ENCODE measurements at regions not wholly inside any gene's neighbourhood (a gene's known extent, or its start where the extent isn't known, plus 50 kb on each side); places are given as distances from the start of the nearest gene placed in this dataset.

DNA sequence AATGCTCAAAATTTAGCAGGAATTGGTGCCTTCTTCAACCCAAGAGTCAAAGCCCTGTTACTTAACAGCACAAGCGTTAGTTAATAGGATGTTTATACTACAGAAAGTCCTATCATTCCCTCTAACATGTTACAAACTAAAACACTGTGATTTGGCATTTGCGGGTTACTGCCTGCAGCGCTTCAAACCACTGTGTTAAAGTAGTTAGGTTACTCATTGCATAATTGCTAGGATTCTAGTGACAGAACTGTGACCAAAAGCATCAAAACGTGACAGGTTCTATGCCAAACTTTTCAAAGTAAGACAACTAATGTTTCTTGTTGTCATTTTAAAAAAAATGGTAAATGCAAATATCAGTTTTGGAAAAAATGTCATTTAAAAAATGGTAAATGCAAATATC lies 442.8 kb upstream of the ZFP42 start:
- H3K4me1 ChIP-seq (ENCODE audit: insufficient read depth, low read length) = peaks cover 4% of the 10 kb centered on the region
- H4K20me1 ChIP-seq (ENCODE audit: insufficient read depth, low read length) = no peaks in the 10 kb centered on the region
- no peak for DNase-seq (ENCODE audit: insufficient read length, low spot score, missing footprints)
- TF ChIP-seq, protein P1, sequence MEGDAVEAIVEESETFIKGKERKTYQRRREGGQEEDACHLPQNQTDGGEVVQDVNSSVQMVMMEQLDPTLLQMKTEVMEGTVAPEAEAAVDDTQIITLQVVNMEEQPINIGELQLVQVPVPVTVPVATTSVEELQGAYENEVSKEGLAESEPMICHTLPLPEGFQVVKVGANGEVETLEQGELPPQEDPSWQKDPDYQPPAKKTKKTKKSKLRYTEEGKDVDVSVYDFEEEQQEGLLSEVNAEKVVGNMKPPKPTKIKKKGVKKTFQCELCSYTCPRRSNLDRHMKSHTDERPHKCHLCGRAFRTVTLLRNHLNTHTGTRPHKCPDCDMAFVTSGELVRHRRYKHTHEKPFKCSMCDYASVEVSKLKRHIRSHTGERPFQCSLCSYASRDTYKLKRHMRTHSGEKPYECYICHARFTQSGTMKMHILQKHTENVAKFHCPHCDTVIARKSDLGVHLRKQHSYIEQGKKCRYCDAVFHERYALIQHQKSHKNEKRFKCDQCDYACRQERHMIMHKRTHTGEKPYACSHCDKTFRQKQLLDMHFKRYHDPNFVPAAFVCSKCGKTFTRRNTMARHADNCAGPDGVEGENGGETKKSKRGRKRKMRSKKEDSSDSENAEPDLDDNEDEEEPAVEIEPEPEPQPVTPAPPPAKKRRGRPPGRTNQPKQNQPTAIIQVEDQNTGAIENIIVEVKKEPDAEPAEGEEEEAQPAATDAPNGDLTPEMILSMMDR (IDR thresholded peaks at IDR 0.05; ENCODE audit: extremely low read depth, low read depth, low read length) = no peak
- H3K4me3 ChIP-seq (ENCODE audit: insufficient read depth, low read length) = no peak overlapping the region
- peak overlapping the region; percentile 47 for H2AFZ ChIP-seq (ENCODE audit: low read length)
- no peaks in the 10 kb centered on the region for H3K79me2 ChIP-seq (ENCODE audit: insufficient read depth, low read length)
- no peaks in the 10 kb centered on the region for H3K9me3 ChIP-seq (ENCODE audit: low read depth, low read length)
- no peak overlapping the region for H3K4me2 ChIP-seq (ENCODE audit: insufficient read depth, low read length)
- H3K27me3 ChIP-seq (ENCODE audit: insufficient read depth, low read length) = no peaks in the 10 kb centered on the region
- no peaks in the 10 kb centered on the region for H3K36me3 ChIP-seq (ENCODE audit: insufficient read depth, low read length)
- no peak overlapping the region for H3K27ac ChIP-seq (ENCODE audit: low read depth, low read length)

DNA sequence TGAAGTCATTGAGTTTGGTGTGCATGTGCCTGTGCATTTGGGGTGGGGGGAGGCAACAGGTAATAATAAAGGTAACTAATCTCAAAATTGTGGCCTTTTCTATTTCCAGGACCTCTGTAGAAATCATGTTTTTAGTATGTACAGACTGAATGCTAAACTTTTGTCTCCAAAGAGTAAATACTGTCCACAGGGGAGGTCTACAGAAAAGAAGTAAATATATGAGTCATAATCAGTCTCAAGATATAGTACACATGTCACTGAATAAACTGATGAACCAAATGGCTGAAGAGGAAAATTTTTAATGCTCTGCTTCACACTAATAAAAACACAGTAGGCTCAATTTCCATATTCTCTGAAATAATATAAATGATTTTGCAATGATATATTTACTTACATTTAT lies 440.4 kb upstream of the ZFP42 start:
- H3K27ac ChIP-seq (ENCODE audit: low read depth, low read length) = no peak overlapping the region
- DNase-seq (ENCODE audit: insufficient read length, low spot score, missing footprints) = no peak
- no peak overlapping the region for H3K4me2 ChIP-seq (ENCODE audit: insufficient read depth, low read length)
- no peaks in the 10 kb centered on the region for H4K20me1 ChIP-seq (ENCODE audit: insufficient read depth, low read length)
- no peaks in the 10 kb centered on the region for H3K9me3 ChIP-seq (ENCODE audit: low read depth, low read length)
- H3K27me3 ChIP-seq (ENCODE audit: insufficient read depth, low read length) = no peaks in the 10 kb centered on the region
- H3K36me3 ChIP-seq (ENCODE audit: insufficient read depth, low read length) = no peaks in the 10 kb centered on the region
- no peak overlapping the region for H3K4me3 ChIP-seq (ENCODE audit: insufficient read depth, low read length)
- peaks cover 4% of the 10 kb centered on the region for H3K4me1 ChIP-seq (ENCODE audit: insufficient read depth, low read length)
- TF ChIP-seq, protein P1 (IDR thresholded peaks at IDR 0.05; ENCODE audit: extremely low read depth, low read depth, low read length) = no peak
- H3K79me2 ChIP-seq (ENCODE audit: insufficient read depth, low read length) = no peaks in the 10 kb centered on the region
- no peak overlapping the region for H2AFZ ChIP-seq (ENCODE audit: low read length)

DNA sequence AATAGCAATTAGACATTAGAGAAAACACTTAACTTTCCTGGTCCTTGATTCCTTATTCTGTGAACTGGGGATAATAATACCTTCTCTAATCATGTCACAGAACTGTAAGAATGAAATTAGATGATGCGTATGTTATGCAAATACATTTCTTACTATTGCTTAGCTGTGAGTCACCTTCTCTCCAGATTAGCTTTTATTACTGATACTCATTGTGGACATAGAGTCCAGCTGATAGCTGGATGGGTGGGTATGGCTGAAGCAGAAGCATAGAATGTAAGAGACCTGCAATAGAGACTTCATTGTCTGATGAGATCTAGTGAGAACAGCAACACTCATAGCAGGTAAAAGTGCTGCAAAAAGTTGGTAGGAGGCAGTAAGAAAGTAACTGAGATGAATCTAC lies 437.2 kb upstream of the ZFP42 start:
- H3K27me3 ChIP-seq (ENCODE audit: insufficient read depth, low read length) = no peaks in the 10 kb centered on the region
- TF ChIP-seq, protein P1 (IDR thresholded peaks at IDR 0.05; ENCODE audit: extremely low read depth, low read depth, low read length) = no peak
- H3K79me2 ChIP-seq (ENCODE audit: insufficient read depth, low read length) = no peaks in the 10 kb centered on the region
- H3K4me1 ChIP-seq (ENCODE audit: insufficient read depth, low read length) = no peaks in the 10 kb centered on the region
- no peak overlapping the region for H3K27ac ChIP-seq (ENCODE audit: low read depth, low read length)
- H3K36me3 ChIP-seq (ENCODE audit: insufficient read depth, low read length) = no peaks in the 10 kb centered on the region
- no peak for DNase-seq (ENCODE audit: insufficient read length, low spot score, missing footprints)
- no peaks in the 10 kb centered on the region for H4K20me1 ChIP-seq (ENCODE audit: insufficient read depth, low read length)
- no peak overlapping the region for H2AFZ ChIP-seq (ENCODE audit: low read length)
- no peak overlapping the region for H3K4me2 ChIP-seq (ENCODE audit: insufficient read depth, low read length)
- no peaks in the 10 kb centered on the region for H3K9me3 ChIP-seq (ENCODE audit: low read depth, low read length)
- H3K4me3 ChIP-seq (ENCODE audit: insufficient read depth, low read length) = no peak overlapping the region

DNA sequence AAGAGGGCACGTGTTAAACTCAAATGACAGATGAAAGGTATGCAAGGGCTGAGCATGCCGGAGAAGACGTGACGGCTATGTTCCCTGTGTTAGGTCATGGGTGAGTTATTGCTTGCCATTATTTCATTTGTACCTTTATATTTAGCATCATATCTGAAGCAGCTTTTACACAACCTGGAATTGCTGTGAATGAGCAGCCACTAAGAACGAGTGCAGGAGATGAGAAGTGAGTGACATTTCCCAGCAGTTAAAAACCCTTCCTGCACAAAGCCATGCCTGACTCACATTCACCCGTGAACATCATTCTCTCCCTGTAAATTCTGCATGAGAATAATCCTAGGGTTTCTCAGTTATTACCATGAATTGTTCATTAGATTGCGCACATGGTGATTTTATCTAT lies 433.2 kb upstream of the ZFP42 start:
- Histone ChIP-seq H3K9me3 (ENCODE audit: low read depth, low read length) (no peaks in the 10 kb centered on the region), H3K36me3 (ENCODE audit: insufficient read depth, low read length) (no peaks in the 10 kb centered on the region), H3K4me2 (ENCODE audit: insufficient read depth, low read length) (no peak overlapping the region), H4K20me1 (ENCODE audit: insufficient read depth, low read length) (no peaks in the 10 kb centered on the region), H3K4me3 (ENCODE audit: insufficient read depth, low read length) (no peak overlapping the region), H3K27ac (ENCODE audit: low read depth, low read length) (no peak overlapping the region), H2AFZ (ENCODE audit: low read length) (peak overlapping the region; percentile 16), H3K79me2 (ENCODE audit: insufficient read depth, low read length) (no peaks in the 10 kb centered on the region), H3K27me3 (ENCODE audit: insufficient read depth, low read length) (no peaks in the 10 kb centered on the region), H3K4me1 (ENCODE audit: insufficient read depth, low read length) (no peaks in the 10 kb centered on the region)
- TF ChIP-seq, protein P1 (IDR thresholded peaks at IDR 0.05; ENCODE audit: extremely low read depth, low read depth, low read length) = no peak
- peak; percentile 32 for DNase-seq (ENCODE audit: insufficient read length, low spot score, missing footprints)
